Stimulated activated CD4-positive, alpha-beta T cell treated with anti-CD3 and anti-CD28 coated beads, Interleukin-12 subunit alpha, Interleukin-12 subunit beta, amount 100 ng/mL, for 4 hours (primary cell): ENCODE measurements at regions not wholly inside any gene's neighbourhood (a gene's known extent, or its start where the extent isn't known, plus 50 kb on each side); places are given as distances from the start of the nearest gene placed in this dataset.
"Not testable (repeated sequence)": the region's sequence is repeated elsewhere in the genome, so short reads cannot be mapped to it uniquely, and the experiment has no call there.

Experiments
- DNase-seq: peaks from one replicate; pipeline ENCODE4 v3.0.0-alpha.2; 2020

DNA sequence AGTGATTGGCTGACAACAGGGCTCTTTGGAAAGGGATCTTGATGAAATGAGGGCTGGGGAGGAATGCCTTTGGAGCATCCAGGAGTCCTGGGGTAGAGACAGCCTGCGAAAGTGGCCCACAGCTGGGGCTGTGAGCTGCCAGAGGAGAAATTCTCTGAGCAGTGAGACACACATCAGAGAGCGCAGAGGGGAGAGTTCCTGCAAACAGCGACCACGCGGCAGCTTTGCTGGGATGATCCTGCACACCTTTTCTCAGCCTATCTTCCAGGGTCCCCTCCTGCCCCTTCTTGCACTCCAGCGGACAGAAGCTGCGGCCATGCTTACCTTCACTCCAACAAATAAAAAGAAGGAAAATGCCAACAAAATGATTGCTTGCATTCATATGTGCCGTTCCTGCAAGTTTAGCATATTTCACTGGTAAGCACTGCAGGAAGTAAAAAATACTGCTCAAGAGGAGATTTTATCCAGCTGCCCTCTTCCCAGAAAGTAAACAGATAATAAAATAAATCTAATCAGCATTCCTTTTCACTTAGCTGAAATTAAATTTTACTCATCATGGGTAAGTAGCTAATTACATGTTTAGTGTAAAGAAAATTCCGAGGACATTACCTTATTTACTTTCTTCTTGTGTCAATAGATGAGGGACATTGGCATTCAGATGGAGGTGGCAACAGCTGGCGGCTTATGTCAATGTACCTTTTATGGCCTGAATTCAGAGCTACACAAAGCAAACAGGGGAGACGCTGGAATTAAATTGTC is 339.9 kb upstream of the ARID1B start:
- no peak for DNase-seq

DNA sequence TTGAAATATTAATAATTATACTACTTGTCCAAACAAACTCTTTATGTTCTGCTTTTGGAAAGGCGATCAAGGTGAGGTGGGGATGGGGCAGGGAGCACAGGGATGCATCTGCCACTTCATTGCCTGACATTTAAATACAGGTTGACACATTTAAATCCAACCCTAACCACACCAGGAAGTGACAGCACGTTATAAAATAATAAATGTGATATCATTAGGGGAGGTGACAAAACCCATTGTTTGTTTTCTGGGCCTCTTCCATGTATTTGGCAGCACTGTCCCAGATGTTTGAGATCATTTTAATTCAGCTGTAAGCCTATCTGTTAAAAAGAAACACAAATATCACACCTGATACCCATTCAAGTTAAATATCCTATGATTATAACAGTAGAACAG is 342.4 kb upstream of the ARID1B start:
- no peak for DNase-seq

GRCh38 chr6:156434049-156434794 is 343.0 kb upstream of the ARID1B start:
- DNase-seq, result no peak

- no peak for DNase-seq
Observed at GRCh38 chr6:156432543-156432942, 344.6 kb upstream of the ARID1B start.

- no peak for DNase-seq
Observed at GRCh38 chr6:156430386-156430785, 346.8 kb upstream of the ARID1B start.

- DNase-seq, result no peak
Observed at GRCh38 chr6:156427345-156427744, 349.8 kb upstream of the ARID1B start.

DNA sequence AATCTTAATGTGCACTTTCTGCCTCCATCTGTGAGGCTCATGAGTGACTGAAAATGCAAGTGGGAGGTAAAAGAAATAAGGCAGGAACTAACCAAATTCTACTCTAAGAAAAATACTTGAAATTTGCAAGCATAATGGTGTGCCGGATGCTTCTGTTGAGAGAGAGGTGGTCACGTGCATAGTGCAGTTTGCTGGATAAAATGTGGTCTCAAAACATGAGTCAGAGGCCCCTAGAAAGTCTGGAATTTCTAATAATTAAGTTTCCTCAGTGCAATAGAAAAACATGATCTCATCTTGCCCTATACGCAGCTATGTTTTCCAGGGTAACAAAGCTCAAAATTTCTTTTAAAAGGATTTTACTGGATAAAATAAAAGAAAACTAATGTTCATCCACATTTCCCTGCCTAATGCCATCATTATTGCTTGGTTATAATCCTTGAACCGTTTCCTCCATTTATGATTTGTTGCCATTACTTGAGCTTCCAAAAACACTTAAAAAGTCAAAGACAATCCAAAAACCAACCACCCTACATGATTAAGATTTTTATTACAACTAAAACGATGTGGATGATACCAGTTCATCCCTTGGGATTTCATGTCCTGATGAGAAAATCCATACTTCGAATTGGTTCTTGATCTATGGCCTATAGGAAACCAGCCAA is 351.7 kb upstream of the ARID1B start:
- no peak for DNase-seq

- no peak for DNase-seq
Observed at GRCh38 chr6:156423829-156424228, 353.3 kb upstream of the ARID1B start.

GRCh38 chr6:156423075-156423474 is 354.1 kb upstream of the ARID1B start:
- DNase-seq, result no peak

DNA sequence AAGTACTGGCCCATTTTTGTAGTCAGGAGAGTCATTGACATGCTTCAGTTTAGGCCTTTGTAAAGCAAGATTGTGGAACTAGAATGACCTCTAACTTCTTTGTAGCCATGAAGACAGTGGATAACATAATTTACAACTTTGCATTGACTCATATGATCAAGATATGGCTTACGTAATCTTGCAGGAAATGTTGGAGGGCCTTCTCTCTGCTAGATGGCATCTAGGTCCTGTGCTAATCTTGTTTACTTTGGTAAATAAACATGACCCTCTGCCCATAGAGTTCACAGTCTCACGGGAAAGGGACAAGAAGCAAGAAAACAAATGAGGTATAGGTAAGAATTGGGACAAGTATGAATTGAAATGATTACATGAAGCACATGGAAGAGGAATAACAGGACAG is 355.2 kb upstream of the ARID1B start:
- no peak for DNase-seq

DNA sequence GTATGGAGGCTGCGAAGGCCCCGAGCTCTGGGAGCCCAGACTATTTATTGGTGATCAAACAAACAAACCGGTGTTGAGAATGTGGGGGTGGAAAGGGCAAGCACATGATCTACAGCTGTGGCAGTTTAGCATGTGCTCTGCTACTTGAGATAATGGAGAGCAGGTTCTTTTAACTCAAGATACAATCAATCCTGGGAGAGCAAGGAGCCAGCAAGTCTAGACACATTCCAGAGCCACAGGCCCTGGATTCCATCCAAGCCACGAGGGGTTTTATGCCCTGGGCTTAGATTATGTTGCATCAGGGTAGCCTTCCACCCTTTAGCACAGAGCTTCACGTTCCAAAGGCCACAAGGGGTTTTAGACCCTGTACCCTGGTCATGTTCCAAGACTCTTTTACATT is 355.9 kb upstream of the ARID1B start:
- DNase-seq, result not testable (repeated sequence)

DNA sequence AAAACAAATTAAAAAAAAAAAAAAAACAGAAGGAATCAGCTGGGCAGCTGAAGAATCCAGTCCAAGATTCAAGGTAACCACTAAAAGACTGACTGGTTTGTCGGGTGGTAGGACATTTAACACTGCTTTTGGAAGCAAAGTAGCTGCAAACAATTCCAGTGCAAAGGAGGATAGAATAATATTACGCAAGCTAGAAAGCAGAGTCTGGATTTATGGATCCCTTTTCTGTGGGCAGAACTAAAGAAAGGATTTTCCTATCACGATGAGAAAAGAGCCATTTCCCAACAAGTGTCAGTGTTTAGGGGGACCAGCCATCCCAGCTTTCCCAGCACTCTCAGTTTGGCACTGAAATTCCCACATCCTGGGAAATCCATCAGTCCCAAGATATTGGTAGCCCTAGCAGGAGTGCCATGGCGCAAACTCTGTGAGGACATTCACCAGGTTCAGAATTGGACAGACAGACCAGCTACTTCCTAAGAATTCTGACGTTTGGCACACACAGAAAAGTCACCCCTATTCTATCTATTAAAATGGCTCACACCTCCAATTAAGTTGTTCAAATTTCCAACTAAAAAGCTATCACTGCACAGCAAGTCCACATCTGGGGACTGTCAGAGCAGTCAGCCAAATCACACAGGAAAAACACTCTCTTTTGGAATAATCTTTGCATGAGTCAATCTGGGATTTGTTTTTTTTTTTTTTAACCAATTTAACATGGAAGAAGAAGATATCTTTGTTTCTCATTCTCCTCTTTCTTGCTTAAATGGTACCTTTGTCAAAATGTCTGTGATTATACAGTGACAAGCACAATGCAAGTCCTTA is 356.8 kb upstream of the ARID1B start:
- no peak for DNase-seq

DNA sequence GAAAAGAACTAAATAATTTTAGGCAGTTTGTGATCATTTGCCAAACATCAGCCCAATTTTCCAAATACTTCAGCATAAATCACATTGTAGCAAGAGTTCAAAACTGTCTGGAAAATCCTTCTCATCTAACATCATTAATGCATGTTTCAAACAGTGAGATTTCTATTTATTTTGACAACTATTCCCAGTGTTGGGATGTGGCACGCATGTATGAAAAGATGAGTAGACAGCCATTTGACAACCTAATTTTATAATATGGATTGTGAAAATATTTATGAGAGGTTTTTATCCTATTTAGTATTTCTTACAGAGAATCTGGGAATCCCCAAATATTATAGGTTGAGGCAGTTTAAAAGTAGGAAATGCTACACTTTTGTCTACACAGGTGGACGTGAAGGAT is 357.6 kb upstream of the ARID1B start:
- no peak for DNase-seq

DNA sequence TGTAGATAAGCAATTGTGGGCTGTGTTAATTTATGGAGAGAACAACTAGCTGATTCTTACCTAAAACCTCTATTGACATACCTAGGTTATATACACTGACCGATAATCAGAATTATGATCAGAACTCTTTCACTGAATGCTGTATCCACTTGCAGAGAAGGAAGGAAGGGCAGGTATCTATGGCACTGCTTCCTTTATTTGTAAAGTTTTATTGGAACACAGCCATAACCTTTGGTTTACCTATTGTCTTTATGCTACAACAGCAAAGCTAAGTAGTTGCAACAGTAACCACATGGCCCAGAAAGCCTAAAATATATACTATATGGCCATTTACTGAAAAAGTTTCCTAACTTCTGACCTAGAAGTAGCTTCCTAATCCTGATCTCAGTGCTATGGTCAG is 358.9 kb upstream of the ARID1B start:
- DNase-seq, result no peak

GRCh38 chr6:156416391-156416790 is 360.8 kb upstream of the ARID1B start:
- DNase-seq, result no peak

DNA sequence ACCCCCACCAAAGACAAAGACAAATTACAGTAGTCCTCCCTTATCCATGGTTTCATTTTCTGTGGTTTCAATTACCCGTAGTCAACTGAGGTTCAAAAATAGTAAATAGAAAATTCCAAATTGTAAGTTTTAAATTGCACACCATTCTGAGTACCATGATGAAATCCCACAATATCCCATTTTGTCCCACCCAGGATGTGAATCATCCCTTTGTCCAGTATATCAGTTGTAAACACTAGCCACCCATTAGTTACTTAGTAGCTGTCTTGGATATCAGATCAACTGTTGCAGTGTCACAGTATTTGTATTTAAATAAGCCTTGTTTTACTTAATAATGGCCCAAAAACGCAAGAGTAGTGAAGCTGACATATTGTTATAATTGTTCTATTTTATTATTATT is 364.0 kb upstream of the ARID1B start:
- DNase-seq, result no peak

- DNase-seq, result no peak
Observed at GRCh38 chr6:156410649-156411048, 366.5 kb upstream of the ARID1B start.

- DNase-seq, result no peak
Observed at GRCh38 chr6:156408655-156409054, 368.5 kb upstream of the ARID1B start.

- DNase-seq, result no peak
Observed at GRCh38 chr6:156407334-156407733, 369.8 kb upstream of the ARID1B start.

DNA sequence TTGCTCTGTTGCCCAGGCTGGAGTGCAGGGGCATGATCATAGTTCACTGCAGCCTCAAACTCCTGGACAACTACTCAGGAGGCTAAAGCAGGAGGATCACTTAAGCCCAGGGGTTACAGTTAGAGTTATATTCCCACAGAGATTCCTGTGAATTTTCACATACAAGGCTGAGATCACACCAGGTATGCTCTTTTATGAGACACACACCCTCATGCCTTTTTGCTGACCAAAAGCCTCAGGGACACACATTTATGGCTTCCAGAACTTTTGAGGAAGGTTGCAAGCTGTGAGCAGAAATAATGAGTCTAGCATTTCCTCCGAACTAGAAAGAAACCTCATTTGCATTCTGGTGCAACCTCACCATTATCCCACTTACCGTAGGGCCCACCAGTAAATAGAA is 370.5 kb upstream of the ARID1B start:
- no peak for DNase-seq

DNA sequence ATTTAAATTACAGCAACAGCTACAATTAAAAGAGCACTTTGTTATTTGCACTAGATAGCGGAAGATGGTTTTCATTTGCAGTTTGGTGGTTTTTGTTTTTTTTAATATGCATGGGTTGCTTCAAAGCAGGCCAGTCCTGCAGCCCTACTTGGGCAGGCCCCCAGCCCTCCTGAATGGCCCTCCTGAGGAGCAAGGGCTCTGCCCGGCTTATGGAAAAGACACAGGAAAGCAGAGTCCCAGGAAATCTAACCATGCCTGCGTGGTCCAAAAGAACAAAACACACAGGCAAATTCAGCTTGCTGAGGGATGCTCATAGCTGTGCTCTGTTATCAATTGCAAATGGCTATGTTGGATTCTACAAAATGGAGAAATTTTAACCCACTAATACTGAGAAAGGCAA is 371.1 kb upstream of the ARID1B start:
- DNase-seq, result no peak

DNA sequence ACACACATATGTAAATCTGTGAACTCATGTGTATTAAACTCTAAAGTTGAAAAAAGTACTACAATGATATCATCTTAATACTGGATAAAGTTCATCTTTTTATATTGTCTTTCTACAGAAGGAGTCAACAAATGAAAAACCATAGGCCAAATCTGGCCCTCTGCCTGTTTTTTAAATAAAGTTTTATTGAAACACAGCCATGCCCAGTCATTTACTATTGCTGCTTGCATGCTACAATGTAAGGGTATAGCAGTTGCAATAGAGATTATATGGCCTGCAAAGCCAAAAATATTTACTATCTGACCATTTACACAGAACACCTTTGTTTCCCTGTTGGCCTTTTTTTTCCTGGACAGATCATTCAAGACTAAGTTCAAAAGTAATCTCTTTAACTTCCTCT is 374.6 kb upstream of the ARID1B start:
- DNase-seq, result no peak

DNA sequence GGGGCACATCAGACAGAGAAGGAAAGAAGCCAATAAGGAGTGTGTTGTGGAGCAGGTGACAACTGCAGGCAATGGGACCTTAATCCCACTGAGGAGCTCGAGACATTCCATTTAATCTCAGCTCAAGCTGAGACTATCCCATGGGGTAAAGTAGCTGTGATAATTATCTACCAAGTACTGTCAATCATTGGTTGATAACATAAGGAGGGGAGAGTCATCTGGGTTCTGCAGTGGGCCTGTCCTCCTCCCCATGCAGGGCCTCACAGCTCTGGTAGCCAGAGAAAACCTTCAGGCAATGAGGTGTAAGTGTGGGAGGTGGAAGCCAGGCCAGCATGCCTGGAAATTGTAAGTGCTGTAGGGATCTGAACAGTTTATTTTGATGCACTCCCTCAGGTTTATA is 375.0 kb upstream of the ARID1B start:
- no peak for DNase-seq
